BE2C (cell line): ENCODE measurements at regions not wholly inside any gene's neighbourhood (a gene's known extent, or its start where the extent isn't known, plus 50 kb on each side); places are given as distances from the start of the nearest gene placed in this dataset.

Experiments used
- DNase-seq: peaks from one replicate; pipeline ENCODE4 v3.0.0-alpha.2; 2020
- H3K27me3 ChIP-seq: fragments of 250-450 bp; sonication (Bioruptor Pico); 2 replicates; pipeline ENCODE4 v1.5.1; 2020; ENCODE audit warnings: mild to moderate bottlenecking
- H3K36me3 ChIP-seq: fragments of 250-450 bp; sonication (Bioruptor Pico); 2 replicates; pipeline ENCODE4 v1.5.1; 2020; ENCODE audit warnings: mild to moderate bottlenecking
- H3K4me1 ChIP-seq: fragments of 250-450 bp; sonication (Bioruptor Pico); 2 replicates; pipeline ENCODE4 v1.5.1; 2020
- H3K4me3 ChIP-seq: 2 replicates; pipeline ENCODE4 v1.5.1; 2011; ENCODE audit warnings: low read depth, low read length
- H3K9me3 ChIP-seq: fragments of 250-450 bp; sonication (Bioruptor Pico); 2 replicates; pipeline ENCODE4 v1.5.1; 2020
- CTCF ChIP-seq: IDR thresholded peaks from 2 replicates; pipeline ENCODE4 v1.5.1; 2012; ENCODE audit warnings: mild to moderate bottlenecking, low read depth, low read length

- peaks cover 22% of the 10 kb centered on the region for H3K4me1 ChIP-seq
- no peaks in the 10 kb centered on the region; the same call in 1 of the 2 replicates for H3K9me3 ChIP-seq
Measured at GRCh38 chr12:75636607-75637006, 125.2 kb upstream of the KRR1 start.

GRCh38 chr12:75635606-75636444 is 124.4 kb upstream of the KRR1 start:
- TF ChIP-seq CTCF: no peak
- DNase-seq: no peak
- Histone ChIP-seq H3K27me3 (no peaks in the 10 kb centered on the region), H3K4me3 (no peak overlapping the region), H3K9me3 (no peaks in the 10 kb centered on the region; the same call in 1 of the 2 replicates), H3K36me3 (no peaks in the 10 kb centered on the region), H3K4me1 (peaks cover 20% of the 10 kb centered on the region)

More at GRCh38 chr12:75636607-75637006, 125.2 kb upstream of the KRR1 start:
- TF ChIP-seq CTCF: no peak
- Histone ChIP-seq H3K36me3 (no peaks in the 10 kb centered on the region), H3K27me3 (no peaks in the 10 kb centered on the region), H3K4me3 (no peak overlapping the region)
- DNase-seq: no peak

- DNase-seq: no peak
- Histone ChIP-seq H3K4me3 (no peak overlapping the region), H3K4me1 (peaks cover 16% of the 10 kb centered on the region), H3K27me3 (no peaks in the 10 kb centered on the region), H3K36me3 (no peaks in the 10 kb centered on the region), H3K9me3 (no peaks in the 10 kb centered on the region; the same call in 1 of the 2 replicates)
- no peak for TF ChIP-seq CTCF
Measured at GRCh38 chr12:75634244-75635222, 123.1 kb upstream of the KRR1 start.

GRCh38 chr12:75633789-75634188 is 122.4 kb upstream of the KRR1 start:
- TF ChIP-seq CTCF: no peak
- DNase-seq: no peak
- Histone ChIP-seq H3K36me3 (no peaks in the 10 kb centered on the region), H3K4me3 (no peak overlapping the region), H3K9me3 (no peaks in the 10 kb centered on the region; the same call in 1 of the 2 replicates), H3K27me3 (no peaks in the 10 kb centered on the region), H3K4me1 (peaks cover 16% of the 10 kb centered on the region)

GRCh38 chr12:75632442-75632841 is 121.0 kb upstream of the KRR1 start:
- Histone ChIP-seq H3K27me3 (no peaks in the 10 kb centered on the region), H3K9me3 (no peaks in the 10 kb centered on the region; the same call in 1 of the 2 replicates), H3K4me1 (peaks cover 16% of the 10 kb centered on the region), H3K36me3 (no peaks in the 10 kb centered on the region), H3K4me3 (no peak overlapping the region)
- no peak for TF ChIP-seq CTCF
- no peak for DNase-seq
